ENCODE measurements at regions not wholly inside any gene's neighbourhood (a gene's known extent, or its start where the extent isn't known, plus 50 kb on each side); places are given as distances from the start of the nearest gene placed in this dataset.

GRCh38 chr1:101185421-101185820 is 51.4 kb upstream of the S1PR1 start:
- no peaks in the 10 kb centered on the region for H3K9me3 ChIP-seq (replicated peaks; ENCODE audit: control insufficient read depth, insufficient read depth, low read length)
- ChIA-PET CTCF (interaction anchor here (1.4 kb wide), 1 partner anchor 23 kb away, joined by 3 read pairs; no protein-coding TSS in a partner anchor), POLR2A (no interaction called here)
- H3K4me3 ChIP-seq (replicated peaks in 1 of 3; ENCODE audit: insufficient read depth in 1 of 3, low read depth in 1 of 3, low read length in 3 of 3): no peak overlapping the region
- dilution Hi-C loops (cut with MboI; ENCODE audit: extremely low pct_ligation_motif_present, low sequenced_read_pairs): no loop called here
- peak; percentile 13 for TF ChIP-seq GATA2 (IDR thresholded peaks at IDR 0.05; ENCODE audit: insufficient read depth, insufficient read length, low read depth, low read length)
- TF ChIP-seq FOS (IDR thresholded peaks at IDR 0.05; ENCODE audit: borderline replicate concordance, insufficient read depth, low read length): no peak
- TF ChIP-seq MAX (IDR thresholded peaks at IDR 0.05; ENCODE audit: insufficient read depth, insufficient read length): no peak
- no peak for TF ChIP-seq POLR2A (IDR thresholded peaks at IDR 0.05; ENCODE audit: low read depth, low read length)
- no peak for TF ChIP-seq MYC (IDR thresholded peaks at IDR 0.05; ENCODE audit: low read depth, low read length)
- DNase-seq (ENCODE audit: low read depth, low spot score) (no peak), FAIRE-seq (no peak)
- no peaks in the 10 kb centered on the region for H4K20me1 ChIP-seq (replicated peaks; ENCODE audit: control insufficient read depth, extremely low read depth, insufficient read depth, low read length)
- intact Hi-C loops (cut with micrococcal nuclease): no loop called here
- peak overlapping the region; percentile 20 for H3K27ac ChIP-seq (ENCODE audit: insufficient read depth, low read depth, low read length)
- H2AFZ ChIP-seq (ENCODE audit: low read depth, low read length): peak overlapping the region; percentile 60
- no peaks in the 10 kb centered on the region for H3K27me3 ChIP-seq (ENCODE audit: control insufficient read depth in 2 of 2, insufficient read depth in 2 of 2, low read length in 2 of 2)
- peaks cover 55% of the 10 kb centered on the region for H3K4me1 ChIP-seq (ENCODE audit: control insufficient read depth, extremely low read depth, insufficient read depth, low read length)
- no peaks in the 10 kb centered on the region for H3K9me1 ChIP-seq (replicated peaks; ENCODE audit: control insufficient read depth, extremely low read depth, insufficient read depth, low read length)
- H3K79me2 ChIP-seq (ENCODE audit: control insufficient read depth, insufficient read depth, low read length): no peaks in the 10 kb centered on the region
- peak overlapping the region; percentile 38 for H3K4me2 ChIP-seq (ENCODE audit: insufficient read depth, low read length)
- no peak overlapping the region for H3K9ac ChIP-seq (replicated peaks; ENCODE audit: extremely low read depth, insufficient read depth, low read length)
- BruUV-seq (replicated peaks): no TSS peak
- no peaks in the 10 kb centered on the region for H3K36me3 ChIP-seq (ENCODE audit: control insufficient read depth in 2 of 2, extremely low read depth in 1 of 2, insufficient read depth in 2 of 2, low read length in 2 of 2)

GRCh38 chr1:101183388-101183699 is 53.5 kb upstream of the S1PR1 start:
- TF ChIP-seq FOS (IDR thresholded peaks at IDR 0.05; ENCODE audit: borderline replicate concordance, insufficient read depth, low read length) (peak; percentile 50), POLR2AphosphoS5 (IDR thresholded peaks at IDR 0.05; ENCODE audit: insufficient read depth, low read depth, low read length) (no peak)
- peaks cover 71% of the 10 kb centered on the region for H3K4me1 ChIP-seq (ENCODE audit: control insufficient read depth, extremely low read depth, insufficient read depth, low read length)
- peak overlapping the region; percentile 59 for H2AFZ ChIP-seq (ENCODE audit: low read depth, low read length)

More at GRCh38 chr1:101183388-101183699, 53.5 kb upstream of the S1PR1 start:
- Histone ChIP-seq H3K4me3 (replicated peaks in 1 of 3; ENCODE audit: insufficient read depth in 1 of 3, low read depth in 1 of 3, low read length in 3 of 3) (no peak overlapping the region), H3K27ac (ENCODE audit: insufficient read depth, low read depth, low read length) (peak overlapping the region; percentile 15), H3K79me2 (ENCODE audit: control insufficient read depth, insufficient read depth, low read length) (no peaks in the 10 kb centered on the region), H3K9me1 (replicated peaks; ENCODE audit: control insufficient read depth, extremely low read depth, insufficient read depth, low read length) (no peaks in the 10 kb centered on the region), H3K27me3 (ENCODE audit: control insufficient read depth in 2 of 2, insufficient read depth in 2 of 2, low read length in 2 of 2) (no peaks in the 10 kb centered on the region), H3K36me3 (ENCODE audit: control insufficient read depth in 2 of 2, extremely low read depth in 1 of 2, insufficient read depth in 2 of 2, low read length in 2 of 2) (no peaks in the 10 kb centered on the region), H3K9ac (replicated peaks; ENCODE audit: extremely low read depth, insufficient read depth, low read length) (no peak overlapping the region), H3K4me2 (ENCODE audit: insufficient read depth, low read length) (peak overlapping the region; percentile 28), H4K20me1 (replicated peaks; ENCODE audit: control insufficient read depth, extremely low read depth, insufficient read depth, low read length) (no peaks in the 10 kb centered on the region), H3K9me3 (replicated peaks; ENCODE audit: control insufficient read depth, insufficient read depth, low read length) (no peaks in the 10 kb centered on the region)
- ChIA-PET POLR2A (interaction anchor here (0.6 to 1.2 kb wide), 2 partner anchors 44 to 53 kb away, joined by 4 to 9 read pairs; no protein-coding TSS in a partner anchor), CTCF (interaction anchor here (0.8 to 2.2 kb wide), 5 partner anchors 20 to 105 kb away, joined by 3 to 12 read pairs (median 4); no protein-coding TSS in a partner anchor)
- DNase-seq (ENCODE audit: low read depth, low spot score) (peak; percentile 73), FAIRE-seq (peak; percentile 67)
- dilution Hi-C loops (cut with MboI; ENCODE audit: extremely low pct_ligation_motif_present, low sequenced_read_pairs): no loop called here
- intact Hi-C loops (cut with micrococcal nuclease): loop anchor here (2.0 kb wide), 1 partner anchor 47 kb away; no protein-coding TSS in a partner anchor
- no TSS peak for BruUV-seq (replicated peaks)

Data from endothelial cell of umbilical vein (primary cell).